ENCODE measurements at regions not wholly inside any gene's neighbourhood (a gene's known extent, or its start where the extent isn't known, plus 50 kb on each side); places are given as distances from the start of the nearest gene placed in this dataset.
"Not testable (repeated sequence)": the region's sequence is repeated elsewhere in the genome, so short reads cannot be mapped to it uniquely, and the experiment has no call there.

GRCh38 chr9:95584176-95584575, 67.4 kb upstream of the PTCH1 start:
- DNase-seq (ENCODE audit: low spot score) = no peak

DNA sequence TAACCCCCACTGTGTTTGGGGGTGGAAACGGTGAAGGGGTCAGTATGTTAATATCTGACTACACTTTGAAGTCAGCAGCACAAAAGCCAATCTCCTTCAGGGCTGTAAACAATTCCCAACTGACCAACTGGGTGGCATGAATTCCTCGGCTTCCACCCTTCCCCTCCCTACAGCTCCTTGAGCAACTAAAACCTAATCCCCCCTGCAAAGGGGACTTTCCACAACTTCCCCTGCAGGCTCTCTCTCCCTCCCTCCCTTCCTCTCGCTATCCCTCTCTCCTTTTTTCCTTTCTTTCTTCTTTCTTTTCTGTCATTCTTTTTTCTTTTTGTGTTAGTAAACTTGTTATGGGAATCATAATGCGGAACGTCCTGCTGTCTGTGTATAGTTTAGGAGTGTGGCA, 65.1 kb upstream of the PTCH1 start:
- DNase-seq (ENCODE audit: low spot score) = no peak

GRCh38 chr9:95580812-95581761, 64.3 kb upstream of the PTCH1 start:
- DNase-seq (ENCODE audit: low spot score) = no peak

GRCh38 chr9:95574866-95575553, 58.2 kb upstream of the PTCH1 start:
- no peak for DNase-seq (ENCODE audit: low spot score)

DNA sequence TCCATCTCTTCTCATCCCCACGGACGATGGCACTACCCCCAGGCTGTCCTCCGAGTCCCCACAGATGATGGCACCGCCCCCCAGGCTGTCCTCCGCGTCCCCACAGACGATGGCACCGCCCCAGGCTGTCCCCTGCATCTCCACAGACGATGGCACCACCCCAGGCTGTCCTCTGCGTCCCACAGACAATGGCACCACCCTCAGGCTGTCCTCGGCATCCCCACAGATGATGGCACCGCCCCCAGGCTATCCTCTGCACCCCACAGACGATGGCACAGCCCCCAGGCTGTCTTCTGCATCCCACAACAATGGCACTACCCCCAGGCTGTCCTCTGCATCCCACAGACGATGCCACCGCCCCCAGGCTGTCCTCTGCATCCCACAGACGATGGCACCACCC, 57.4 kb upstream of the PTCH1 start:
- no peak for DNase-seq (ENCODE audit: low spot score)

- DNase-seq (ENCODE audit: low spot score) = no peak
Measured at GRCh38 chr9:95573463-95573862, 56.7 kb upstream of the PTCH1 start.

DNA sequence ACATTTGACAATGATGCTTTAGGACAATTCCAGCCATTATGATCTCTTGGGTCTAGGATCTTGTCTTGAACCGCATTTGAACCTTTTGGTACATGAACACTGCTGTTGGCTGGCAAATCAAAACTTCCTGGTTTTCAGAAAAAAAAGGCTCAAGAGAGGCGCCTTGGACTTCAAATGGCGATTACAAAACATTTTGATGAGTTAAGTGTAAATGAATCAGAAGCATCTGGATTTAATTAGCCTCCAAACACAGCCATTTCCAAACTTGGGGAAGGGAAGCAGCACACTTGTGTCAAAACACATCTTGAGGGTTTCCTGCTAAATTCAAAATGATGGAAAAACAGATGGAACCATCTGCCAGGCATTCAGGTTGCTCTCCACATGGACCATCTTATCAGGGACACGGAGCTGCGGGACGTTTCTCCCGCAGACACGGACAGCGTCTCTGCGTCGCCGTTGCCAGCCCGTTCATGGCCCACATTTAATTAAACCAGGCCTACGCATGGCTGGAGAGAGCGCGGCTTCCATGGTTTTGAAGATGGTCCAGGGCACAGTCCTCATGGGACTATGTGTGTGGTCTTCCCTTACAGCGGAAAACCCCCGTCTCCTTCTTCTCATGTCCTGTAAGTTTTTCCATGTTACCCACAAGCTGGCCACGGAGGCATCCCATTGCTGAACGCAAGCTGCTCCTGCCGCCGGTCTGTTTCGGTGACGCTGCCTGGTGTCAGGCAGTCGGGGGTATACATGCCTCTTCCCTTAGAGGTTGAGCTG, 55.8 kb upstream of the PTCH1 start:
- DNase-seq (ENCODE audit: low spot score) = no peak

- DNase-seq (ENCODE audit: low spot score) = no peak
Measured at GRCh38 chr9:95570646-95571045, 53.9 kb upstream of the PTCH1 start.

GRCh38 chr9:95570150-95570549, 53.4 kb upstream of the PTCH1 start:
- no peak for DNase-seq (ENCODE audit: low spot score)

GRCh38 chr9:95568735-95569134, 52.0 kb upstream of the PTCH1 start:
- not testable (repeated sequence) for DNase-seq (ENCODE audit: low spot score)
